SIG-M5 treated with dmso at 0.1 percent for 504 hours (cell line): ENCODE measurements at regions not wholly inside any gene's neighbourhood (a gene's known extent, or its start where the extent isn't known, plus 50 kb on each side); places are given as distances from the start of the nearest gene placed in this dataset.
"Not testable (repeated sequence)": the region's sequence is repeated elsewhere in the genome, so short reads cannot be mapped to it uniquely, and the experiment has no call there.

Experiments used
- DNase-seq: peaks from one replicate; lab custom pipeline; 2025; ENCODE audit not compliant: unreplicated experiment; lab: John Stamatoyannopoulos, UW

DNA sequence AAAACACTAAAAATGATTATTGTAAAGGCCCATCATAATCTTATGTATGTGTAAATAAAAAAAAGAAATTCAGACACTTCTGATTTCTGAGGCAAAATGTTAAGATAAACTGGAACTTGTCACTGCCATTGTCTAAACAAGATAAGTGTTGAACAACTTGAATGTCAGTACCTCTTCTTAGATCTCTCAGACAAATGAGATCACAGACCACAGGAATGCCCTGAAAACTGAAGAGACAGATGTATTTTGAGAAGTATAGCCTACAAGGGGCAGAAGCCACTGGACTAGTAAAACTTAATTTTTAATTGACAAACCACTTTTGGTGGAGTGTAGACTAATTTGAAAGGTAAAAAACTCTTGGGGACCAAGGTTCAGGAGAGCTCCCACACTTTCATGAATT is 375.5 kb upstream of the SLITRK5 start:
- DNase-seq, result no peak

- no peak for DNase-seq
Measured at GRCh38 chr13:87302034-87302433, 369.1 kb upstream of the SLITRK5 start.

- DNase-seq, result no peak
Measured at GRCh38 chr13:87302931-87303330, 368.2 kb upstream of the SLITRK5 start.

DNA sequence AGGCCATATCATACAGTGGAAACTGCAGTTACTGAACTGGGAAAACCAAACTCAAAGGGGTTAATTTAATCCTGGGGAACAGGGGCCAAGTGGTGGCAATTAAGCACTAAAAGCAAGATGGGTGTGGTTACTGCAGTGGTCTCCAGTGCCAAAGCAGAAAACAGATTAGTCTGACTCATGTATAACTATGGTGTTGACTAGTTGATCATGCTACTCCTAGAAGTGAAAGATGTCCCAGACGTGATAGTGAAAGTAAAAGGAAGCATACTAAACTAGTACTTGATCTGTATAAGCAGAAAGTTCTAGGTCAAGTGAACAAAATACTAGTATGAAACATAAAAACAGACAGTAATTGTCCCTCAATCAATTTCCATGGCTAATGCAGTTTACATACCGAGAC is 360.0 kb upstream of the SLITRK5 start:
- DNase-seq, result no peak

GRCh38 chr13:87314822-87315221 is 356.3 kb upstream of the SLITRK5 start:
- no peak for DNase-seq

DNA sequence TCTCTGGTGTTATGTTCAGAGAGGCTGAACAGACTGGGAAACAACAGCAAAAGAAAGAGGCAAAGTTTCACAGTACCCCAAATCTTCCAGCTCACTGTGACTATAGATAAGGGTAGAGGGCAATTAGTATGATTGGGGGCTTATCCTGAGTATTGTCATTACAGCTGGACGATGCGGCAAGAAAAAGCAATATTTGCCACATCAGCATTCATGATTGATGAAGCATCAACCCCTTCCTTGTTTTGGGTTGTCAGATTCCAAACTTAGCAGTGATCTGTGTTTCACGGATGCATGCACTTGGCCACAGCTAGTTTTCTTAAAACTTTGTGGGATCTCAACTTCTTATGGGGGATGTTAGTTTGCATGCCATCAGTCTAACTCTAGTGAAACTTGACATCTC is 348.8 kb upstream of the SLITRK5 start:
- no peak for DNase-seq

- no peak for DNase-seq
Measured at GRCh38 chr13:87324558-87324957, 346.6 kb upstream of the SLITRK5 start.

- no peak for DNase-seq
Measured at GRCh38 chr13:87331178-87331577, 340.0 kb upstream of the SLITRK5 start.

- no peak for DNase-seq
Measured at GRCh38 chr13:87333599-87333998, 337.6 kb upstream of the SLITRK5 start.

DNA sequence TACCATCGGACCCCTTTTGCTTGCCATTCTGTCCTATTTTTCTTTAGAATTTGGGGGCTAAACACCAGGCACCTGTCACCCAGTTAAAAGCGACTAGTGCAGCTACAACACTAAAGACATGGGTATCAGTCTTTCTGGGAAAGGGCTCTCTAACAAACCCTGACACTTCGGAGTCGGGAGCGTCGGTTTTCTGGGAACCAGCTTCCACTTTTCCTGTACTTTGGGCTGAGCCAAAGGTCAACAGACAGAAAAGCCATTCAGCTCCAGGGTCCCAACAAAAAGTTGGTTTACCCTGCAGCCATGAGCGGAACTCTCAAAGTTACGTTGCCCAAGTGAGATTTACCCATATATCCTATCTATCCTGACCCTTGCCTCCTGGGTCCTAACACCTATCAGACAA is 337.0 kb upstream of the SLITRK5 start:
- no peak for DNase-seq

DNA sequence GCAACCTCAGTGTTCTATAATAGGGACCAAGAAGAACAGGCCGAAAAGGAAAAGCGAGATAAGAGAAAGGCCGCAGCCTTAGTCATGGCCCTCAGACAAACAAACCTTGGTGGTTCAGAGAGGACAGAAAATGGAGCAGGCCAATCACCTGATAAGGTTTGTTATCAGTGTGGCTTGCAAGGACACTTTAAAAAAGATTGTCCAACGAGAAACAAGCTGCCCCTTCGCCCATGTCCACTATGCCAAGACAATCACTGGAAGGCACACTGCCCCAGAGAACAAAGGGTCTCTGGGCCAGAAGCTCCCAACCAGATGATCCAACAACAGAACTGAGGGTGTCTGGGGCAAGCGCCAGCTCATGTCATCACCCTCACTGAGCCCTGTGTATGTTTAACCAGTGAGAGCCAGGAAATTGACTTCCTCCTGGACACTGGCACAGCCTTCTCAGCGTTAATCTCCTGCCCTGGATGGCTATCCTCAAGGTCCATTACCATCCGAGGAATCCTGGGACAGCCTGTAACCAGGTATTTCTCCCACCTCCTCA is 334.8 kb upstream of the SLITRK5 start:
- not testable (repeated sequence) for DNase-seq

- DNase-seq, result no peak
Measured at GRCh38 chr13:87344176-87344575, 327.0 kb upstream of the SLITRK5 start.

GRCh38 chr13:87355451-87355850 is 315.7 kb upstream of the SLITRK5 start:
- no peak for DNase-seq

GRCh38 chr13:87356314-87356713 is 314.9 kb upstream of the SLITRK5 start:
- DNase-seq, result no peak

DNA sequence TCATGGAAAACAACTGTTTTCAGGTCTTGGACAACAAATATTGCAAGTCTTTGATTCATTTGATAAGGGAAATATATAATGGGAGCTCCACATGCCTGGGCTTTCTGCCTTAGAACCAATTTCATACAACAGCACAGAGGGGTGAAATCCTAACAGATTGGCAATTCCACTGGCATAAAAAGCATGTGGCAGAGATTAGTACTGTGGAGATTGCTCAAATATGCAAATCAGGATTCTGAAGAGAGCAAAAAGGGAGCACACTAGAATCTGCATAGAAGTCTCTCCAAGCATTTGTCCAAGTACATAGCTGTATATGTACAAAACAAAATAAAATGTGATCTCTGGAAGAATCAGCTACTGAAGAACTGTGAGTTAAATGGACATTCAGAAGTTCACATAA is 312.9 kb upstream of the SLITRK5 start:
- DNase-seq, result no peak

DNA sequence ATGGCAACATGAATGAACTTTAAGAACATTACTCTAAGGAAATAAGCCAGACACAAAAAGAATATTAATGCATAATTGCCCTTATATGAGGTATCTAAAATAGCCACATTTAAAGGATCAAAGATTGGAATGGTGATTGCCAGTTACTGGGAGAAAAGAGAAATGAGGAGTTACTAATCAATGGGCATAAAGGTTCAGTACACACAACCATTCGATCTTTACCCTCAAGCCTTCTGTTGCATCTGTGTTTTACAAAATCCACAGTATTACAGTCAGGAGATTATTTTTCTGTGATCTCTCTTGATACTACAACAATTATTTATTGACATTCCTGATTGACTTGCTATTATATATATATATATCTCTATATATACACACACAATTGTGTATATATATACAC is 310.0 kb upstream of the SLITRK5 start:
- DNase-seq, result no peak

GRCh38 chr13:87368639-87369038 is 302.5 kb upstream of the SLITRK5 start:
- no peak for DNase-seq

DNA sequence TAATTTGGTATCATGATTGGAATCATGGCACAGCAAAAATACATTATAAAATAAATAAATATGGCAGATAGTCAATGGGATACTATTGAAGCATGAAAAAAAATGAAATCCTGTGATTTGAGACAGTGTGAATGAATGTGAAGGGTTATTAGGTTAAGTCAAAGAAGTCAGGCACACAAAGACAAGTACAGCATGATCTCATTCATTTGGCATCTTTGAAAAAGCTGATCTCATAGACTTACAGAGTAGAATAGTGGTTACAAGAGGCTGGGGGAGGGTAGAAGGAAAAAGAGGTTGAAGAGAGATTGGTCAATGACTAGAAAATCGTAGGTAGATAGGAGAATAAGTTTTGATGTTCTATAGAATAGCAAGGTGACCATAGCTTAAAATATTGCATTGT is 295.1 kb upstream of the SLITRK5 start:
- no peak for DNase-seq

GRCh38 chr13:87384099-87384498 is 287.1 kb upstream of the SLITRK5 start:
- DNase-seq, result no peak

GRCh38 chr13:87393358-87393757 is 277.8 kb upstream of the SLITRK5 start:
- no peak for DNase-seq

- DNase-seq, result no peak
Measured at GRCh38 chr13:87398047-87398446, 273.1 kb upstream of the SLITRK5 start.

- DNase-seq, result no peak
Measured at GRCh38 chr13:87403748-87404432, 267.3 kb upstream of the SLITRK5 start.

GRCh38 chr13:87426742-87427141 is 244.4 kb upstream of the SLITRK5 start:
- no peak for DNase-seq
